GM18870 (cell line): ENCODE measurements at regions not wholly inside any gene's neighbourhood (a gene's known extent, or its start where the extent isn't known, plus 50 kb on each side); places are given as distances from the start of the nearest gene placed in this dataset.

ENCODE experiments used
- ATAC-seq: cut with Tn5 transposase; IDR thresholded peaks from one replicate; pipeline ENCODE4 v1.9.1; 2021; ENCODE audit warnings: moderate library complexity; ENCODE audit not compliant: unreplicated experiment

GRCh38 chr9:16092142-16093091 is 539.6 kb downstream of the CCDC171 start:
- ATAC-seq: no peak

GRCh38 chr9:16098306-16098705 is 545.5 kb downstream of the CCDC171 start:
- no peak for ATAC-seq

DNA sequence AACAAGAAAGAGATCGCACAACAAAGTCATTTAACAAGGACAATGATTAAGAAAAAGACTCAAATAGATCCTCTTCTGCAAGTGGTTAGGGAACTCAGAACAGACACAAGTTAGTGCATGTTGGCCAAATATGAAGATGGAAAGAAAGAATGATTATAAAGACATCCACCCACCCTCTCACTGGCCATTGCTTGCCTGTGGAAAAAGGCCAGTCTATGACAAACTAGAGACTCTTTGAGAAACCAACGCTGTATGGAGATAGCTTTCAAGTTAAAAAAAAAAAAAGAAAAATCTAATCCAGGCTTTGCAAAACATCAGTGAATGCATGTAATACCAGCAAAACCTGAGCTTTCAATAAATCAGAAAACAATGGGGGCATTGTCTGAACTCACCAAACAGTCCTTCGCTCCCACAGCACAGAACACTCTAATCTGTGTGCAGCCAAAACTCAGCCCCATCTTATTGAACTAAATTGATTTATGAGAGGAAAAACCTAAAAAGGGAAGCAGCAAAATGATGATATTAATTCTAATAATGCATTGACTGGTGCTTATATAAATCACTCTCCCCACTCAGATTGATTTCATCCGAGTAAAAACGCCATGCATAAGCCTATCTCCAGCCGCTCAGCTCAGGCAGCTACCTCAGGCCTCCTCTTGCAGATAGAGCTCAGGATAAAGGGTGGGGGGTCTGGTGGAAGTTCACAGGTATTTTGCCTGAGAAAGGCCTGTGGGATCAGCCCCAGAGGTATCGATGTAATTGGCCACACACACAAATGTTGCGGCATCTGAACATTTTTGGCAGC is 547.1 kb downstream of the CCDC171 start:
- no peak for ATAC-seq

GRCh38 chr9:16100537-16101091 is 547.8 kb downstream of the CCDC171 start:
- no peak for ATAC-seq

- no peak for ATAC-seq
These were observed 549.3 kb downstream of the CCDC171 start for GRCh38 chr9:16102154-16102553.

- ATAC-seq: no peak
These were observed 551.0 kb downstream of the CCDC171 start for GRCh38 chr9:16103620-16104397.

DNA sequence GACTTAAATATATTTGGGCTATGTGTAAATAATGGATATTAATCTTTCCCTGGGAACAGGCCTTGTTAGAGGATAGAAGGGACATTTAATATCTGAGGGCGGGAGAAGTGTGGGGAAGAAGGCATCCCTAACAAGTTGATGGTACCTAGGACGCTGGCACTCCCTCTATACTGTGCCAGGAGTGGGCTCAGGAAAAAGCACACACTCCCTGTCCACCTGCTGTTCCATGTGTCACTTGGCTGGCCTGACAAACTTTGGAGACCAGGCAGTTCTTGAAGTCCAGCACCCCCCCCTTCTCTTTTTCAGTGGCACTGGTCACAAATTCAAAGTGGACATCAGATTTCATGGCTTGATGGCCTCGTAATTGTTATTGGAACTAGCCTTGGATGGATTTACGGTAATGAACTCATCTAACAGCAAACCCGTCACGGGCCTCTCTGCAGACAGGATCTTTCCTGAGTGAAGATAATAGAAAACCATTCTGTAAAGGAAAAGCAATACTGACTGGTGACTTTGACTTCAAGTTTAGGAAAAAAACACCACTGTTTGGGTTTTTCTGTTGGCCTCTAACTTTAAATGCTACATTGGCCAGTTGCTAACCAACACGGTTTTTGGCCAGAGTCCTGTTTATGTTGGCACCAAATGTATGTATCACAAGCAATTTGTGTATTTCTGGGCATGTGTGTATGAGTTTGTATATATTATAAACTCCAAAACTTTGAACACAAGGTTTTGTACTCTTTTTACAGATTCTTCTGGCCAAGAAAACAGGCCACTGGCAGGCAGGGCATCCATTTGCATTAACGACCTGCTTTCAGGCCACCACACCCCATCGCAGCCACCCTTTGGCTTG is 552.6 kb downstream of the CCDC171 start:
- ATAC-seq: no peak

GRCh38 chr9:16106021-16106571 is 553.3 kb downstream of the CCDC171 start:
- no peak for ATAC-seq

GRCh38 chr9:16112116-16112515 is 559.3 kb downstream of the CCDC171 start:
- no peak for ATAC-seq

GRCh38 chr9:16115994-16116393 is 563.2 kb downstream of the CCDC171 start:
- ATAC-seq: no peak

DNA sequence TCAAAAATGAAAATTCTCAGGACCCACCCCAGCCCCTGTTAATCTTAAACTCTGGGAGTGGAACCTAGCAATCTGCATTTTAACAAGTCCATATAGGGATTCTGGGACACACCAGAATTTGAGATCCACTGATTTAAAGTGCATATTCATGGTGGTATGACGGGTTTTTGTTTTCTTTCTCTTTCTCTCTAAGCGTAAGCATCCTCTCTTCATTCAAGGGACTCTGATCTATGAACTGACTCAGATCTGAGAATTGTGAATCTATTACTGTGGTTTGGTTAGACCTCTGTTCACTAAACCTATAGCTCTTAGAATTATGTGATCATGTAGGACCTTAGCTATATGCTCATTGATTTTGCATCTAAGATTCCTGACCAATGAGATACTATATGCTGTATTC is 565.2 kb downstream of the CCDC171 start:
- ATAC-seq: no peak

GRCh38 chr9:16119261-16120230 is 566.7 kb downstream of the CCDC171 start:
- no peak for ATAC-seq

DNA sequence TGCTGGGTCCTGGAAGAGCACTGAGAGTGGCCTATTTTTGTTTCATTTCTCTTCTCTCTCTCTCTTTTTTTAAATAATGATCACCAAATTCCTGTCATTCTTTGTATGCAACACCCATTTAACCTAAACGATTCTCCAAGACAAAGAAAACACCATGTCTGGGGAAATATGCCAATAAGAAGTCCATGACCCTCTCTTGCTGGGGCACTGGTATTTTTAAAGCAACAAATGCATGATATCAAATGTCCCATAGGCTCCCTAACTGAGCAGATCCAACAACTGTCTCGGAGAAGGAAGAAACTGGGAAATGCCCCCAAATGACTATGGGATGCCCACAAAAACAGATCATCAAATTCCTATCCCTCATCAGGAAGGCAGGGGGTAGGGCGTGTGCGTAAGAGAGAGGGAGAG is 567.4 kb downstream of the CCDC171 start:
- no peak for ATAC-seq

DNA sequence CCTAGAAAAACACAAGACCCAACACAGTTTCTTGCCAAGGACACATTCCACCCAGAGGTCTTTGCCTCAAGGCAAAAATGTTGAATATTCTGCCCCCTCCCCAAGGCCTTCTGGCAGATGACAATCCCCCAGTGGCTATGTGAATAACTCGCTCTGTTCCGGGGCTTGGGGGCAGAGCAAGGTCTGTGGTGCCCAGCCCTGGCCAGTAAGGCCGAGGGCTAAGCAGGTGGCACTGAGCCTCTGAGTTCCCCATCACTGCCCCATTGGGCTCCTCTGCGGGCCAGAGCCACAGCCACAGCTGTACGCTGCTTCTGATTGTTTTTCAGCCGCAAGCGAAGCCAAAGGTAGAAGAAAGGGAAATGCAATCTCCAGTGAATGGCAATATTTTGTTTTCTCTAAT is 567.9 kb downstream of the CCDC171 start:
- ATAC-seq: no peak

- ATAC-seq: no peak
These were observed 568.3 kb downstream of the CCDC171 start for GRCh38 chr9:16121168-16121567.

DNA sequence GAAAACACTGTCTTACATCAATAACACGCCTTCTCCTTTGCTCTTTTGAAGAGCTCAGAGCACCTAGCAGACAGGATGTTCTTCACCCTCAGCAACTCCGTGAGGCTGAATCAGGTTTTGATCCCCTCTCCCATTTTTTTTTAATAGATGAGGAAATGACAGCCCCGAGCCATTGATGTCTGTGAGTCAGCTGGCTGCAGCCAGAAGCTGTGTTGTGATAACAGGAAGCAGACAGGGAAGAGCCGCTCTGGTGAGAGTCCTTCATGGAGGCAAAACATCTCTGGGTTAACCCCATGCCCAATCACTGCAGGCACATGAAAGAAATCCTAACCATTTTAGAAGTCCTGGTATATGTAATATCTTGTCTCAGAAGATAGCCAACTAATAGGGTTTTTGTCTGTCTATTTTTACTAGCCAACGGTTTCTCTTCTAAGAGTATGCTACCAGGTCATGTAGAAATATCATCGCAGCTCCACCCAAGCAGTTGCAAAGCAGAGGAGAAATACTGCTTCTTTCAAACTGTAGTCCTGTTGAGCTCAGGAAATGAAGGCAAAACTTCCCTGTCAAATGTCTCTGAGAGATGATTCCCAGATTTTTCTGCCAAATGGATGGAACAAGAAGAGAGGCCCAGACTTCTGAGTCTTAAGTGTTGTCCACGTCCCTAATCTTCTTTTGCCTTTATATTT is 568.9 kb downstream of the CCDC171 start:
- no peak for ATAC-seq

DNA sequence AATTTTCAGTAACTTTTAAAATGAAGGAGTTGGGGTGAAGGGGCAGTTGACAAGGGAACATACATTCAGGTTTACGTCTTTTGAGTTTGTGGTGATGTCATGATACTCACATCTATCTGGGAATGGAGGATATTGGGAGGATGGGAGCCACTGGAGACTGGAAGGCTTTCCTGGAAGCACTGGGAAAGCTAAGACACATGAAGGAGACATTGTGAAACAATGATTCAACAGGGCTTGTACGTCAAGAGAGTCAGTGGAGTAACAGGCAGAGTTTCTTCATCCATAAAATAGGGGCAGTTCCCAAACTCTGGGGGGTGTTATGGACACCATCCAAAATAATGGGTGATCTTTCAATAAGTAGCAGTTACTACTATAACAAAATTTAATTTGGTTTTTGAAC is 572.8 kb downstream of the CCDC171 start:
- ATAC-seq: no peak

DNA sequence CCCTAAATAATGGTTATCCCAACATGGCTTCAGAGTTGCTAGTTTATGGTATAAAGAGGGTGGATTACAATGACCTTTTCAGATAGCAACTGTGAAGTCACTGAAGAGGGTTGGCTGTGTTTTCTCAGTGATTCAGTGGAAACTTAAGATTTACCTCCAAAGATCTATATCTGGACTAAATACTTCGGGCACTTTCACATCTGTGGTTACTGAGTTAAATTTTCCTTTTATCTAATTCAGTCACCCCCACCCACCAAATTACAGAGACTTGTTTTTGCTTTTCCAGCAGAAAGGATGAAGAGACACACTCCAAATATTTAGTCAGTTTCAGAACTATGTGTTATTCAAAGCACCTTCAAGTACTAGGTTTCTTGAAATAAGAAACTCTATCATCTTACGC is 573.2 kb downstream of the CCDC171 start:
- no peak for ATAC-seq
